HG03139 (cell line): ENCODE measurements at regions not wholly inside any gene's neighbourhood (a gene's known extent, or its start where the extent isn't known, plus 50 kb on each side); places are given as distances from the start of the nearest gene placed in this dataset.
A peak's percentile ranks its signal among the peaks of the same experiment; 100 is the strongest.

ENCODE experiments used
- ATAC-seq: cut with Tn5 transposase; IDR thresholded peaks from one replicate; pipeline ENCODE4 v1.9.1; 2021; ENCODE audit not compliant: unreplicated experiment

- no peak for ATAC-seq
These were observed 834.0 kb upstream of the PCDH9 start for GRCh38 chr13:68064001-68064770.

DNA sequence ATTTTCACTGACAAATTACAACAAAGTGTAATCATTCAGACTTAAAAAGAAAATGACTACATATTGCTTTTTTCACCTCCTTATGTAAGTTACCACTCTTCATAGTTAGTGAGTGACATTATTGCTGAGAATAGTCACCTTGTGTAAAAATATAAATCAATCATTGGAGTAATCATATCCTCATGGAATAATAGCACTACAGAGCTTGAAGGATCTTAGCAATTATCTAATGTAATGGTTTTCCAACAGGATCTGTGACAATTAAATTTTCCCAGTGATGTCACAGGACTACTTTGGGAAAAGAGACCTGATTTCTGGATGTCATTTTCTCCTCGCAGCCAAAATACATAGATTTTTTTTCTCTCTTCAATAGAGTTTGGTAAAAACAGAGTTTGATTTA, 833.0 kb upstream of the PCDH9 start:
- no peak for ATAC-seq

- no peak for ATAC-seq
These were observed 827.7 kb upstream of the PCDH9 start for GRCh38 chr13:68057836-68058235.

GRCh38 chr13:68056816-68057710, 826.9 kb upstream of the PCDH9 start:
- no peak for ATAC-seq

GRCh38 chr13:68051910-68052309, 821.8 kb upstream of the PCDH9 start:
- no peak for ATAC-seq

DNA sequence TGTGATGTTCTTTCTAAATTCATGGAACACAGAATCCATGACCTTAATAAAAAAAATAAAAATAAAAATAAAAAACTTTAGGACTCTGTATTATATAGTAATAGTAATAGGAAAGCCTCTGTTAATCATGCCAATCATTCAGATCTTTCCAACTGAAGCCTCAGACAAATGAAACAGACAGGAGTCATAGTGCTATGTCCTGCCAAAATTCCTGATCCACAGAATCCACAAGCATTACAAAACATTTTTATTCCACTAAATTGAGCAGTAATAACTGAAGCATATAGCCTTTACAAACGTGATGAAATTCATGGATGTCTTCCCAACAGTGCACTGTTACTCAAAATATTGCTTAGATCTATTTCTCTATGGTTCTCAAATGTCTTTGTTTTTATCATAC, 820.6 kb upstream of the PCDH9 start:
- ATAC-seq: no peak

DNA sequence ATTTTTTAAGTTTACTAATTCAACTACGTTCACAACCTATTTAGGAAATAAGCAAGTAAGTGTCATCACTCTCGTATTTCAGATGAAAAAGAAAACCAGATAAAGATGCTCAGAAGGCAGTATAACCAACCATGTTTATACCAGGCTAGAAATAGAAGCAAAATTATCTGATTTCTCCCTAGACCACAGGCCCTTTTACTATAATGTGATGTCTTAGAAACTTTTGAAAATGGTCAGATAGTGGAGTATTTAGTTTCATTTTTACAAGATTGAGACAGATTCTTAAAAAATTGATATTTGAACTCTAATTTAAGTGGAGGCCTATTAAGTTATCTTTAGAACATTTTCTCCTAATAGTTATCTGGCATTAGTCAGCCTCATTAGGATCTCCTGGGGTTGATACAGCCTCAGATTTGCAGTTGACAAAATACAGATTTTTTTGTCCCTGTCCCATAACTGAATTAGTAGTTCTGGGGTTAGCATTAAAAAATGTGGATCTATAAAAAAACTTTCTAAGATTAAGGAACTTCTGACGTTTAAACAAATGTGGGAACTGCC, 818.7 kb upstream of the PCDH9 start:
- ATAC-seq: no peak

GRCh38 chr13:68047889-68048288, 817.8 kb upstream of the PCDH9 start:
- no peak for ATAC-seq

DNA sequence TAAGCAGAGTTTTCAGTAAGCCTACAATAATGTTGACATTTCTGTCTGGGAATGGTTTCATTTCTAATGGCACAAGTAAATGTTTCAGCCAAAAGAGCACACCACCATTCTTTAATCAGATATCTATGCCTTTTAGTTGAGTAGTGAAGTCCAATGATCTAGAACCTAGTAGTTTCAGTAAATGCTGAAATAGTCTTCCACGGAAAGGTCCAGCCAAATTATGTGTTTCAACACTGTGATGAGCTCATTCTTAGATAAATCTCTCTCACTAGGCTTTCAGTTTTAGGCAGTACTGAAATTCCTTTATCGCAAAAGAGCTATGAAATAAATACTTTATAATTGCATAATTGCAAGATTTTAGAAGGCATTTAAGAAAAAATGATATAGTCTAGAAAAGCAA, 816.8 kb upstream of the PCDH9 start:
- no peak for ATAC-seq

GRCh38 chr13:68030152-68030809, 800.1 kb upstream of the PCDH9 start:
- peak; percentile 87 for ATAC-seq

DNA sequence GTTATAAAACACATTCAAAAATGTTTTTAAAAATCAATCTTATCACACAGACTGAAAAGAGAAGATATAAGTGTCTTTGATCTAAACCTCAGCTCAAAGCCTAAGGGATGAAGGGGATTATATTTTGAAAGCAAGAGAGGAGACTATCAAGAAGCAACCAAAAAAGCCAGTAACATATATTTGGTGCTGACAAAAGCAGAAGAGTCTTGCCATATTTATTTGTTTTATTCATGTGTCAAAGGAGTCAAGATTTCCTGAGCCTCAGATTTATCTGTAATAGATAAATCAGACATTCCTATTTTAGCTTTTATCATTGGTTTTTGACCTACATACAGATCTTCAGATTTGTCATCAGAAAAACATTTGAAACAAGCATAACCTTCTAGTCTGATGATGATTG, 798.6 kb upstream of the PCDH9 start:
- no peak for ATAC-seq

GRCh38 chr13:68027306-68027705, 797.2 kb upstream of the PCDH9 start:
- no peak for ATAC-seq

- no peak for ATAC-seq
These were observed 795.9 kb upstream of the PCDH9 start for GRCh38 chr13:68026077-68026476.

DNA sequence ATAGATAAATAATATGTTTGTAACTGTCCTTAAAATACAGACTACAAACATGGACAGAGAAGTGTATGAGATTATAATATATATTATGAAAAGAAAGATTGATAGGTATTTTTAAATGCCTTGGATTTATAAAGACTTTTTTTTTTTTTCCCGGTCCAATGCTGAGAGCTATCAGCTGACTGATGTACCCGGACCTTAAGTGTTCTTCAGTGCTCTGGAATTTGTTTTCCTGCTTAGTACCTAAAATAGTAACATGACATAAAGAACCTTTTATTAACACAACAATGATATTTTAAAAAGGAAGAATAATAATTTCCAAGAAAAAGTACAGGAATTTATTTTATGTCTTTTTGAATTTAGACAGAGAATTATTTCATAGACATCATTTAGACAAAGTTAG, 795.5 kb upstream of the PCDH9 start:
- ATAC-seq: no peak

GRCh38 chr13:68023838-68024581, 793.9 kb upstream of the PCDH9 start:
- no peak for ATAC-seq

DNA sequence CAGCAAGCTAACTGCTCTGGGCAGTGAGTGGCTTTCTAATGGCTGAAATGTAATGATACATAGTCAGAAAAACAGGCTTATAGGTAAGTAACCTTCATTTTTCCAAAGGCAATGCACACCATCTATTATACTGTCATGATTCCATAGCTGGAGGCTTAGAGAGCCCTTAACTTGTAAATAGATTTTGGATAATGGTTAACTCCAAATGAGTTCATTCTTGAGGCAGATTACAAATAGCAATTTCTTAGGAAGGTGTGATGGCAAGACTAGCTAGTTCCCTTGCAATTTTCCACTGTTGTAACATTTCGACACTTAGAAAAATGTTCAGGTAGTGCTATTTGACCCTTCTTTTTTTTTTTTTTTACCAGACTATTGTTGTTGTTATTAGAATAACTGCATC, 789.8 kb upstream of the PCDH9 start:
- no peak for ATAC-seq

DNA sequence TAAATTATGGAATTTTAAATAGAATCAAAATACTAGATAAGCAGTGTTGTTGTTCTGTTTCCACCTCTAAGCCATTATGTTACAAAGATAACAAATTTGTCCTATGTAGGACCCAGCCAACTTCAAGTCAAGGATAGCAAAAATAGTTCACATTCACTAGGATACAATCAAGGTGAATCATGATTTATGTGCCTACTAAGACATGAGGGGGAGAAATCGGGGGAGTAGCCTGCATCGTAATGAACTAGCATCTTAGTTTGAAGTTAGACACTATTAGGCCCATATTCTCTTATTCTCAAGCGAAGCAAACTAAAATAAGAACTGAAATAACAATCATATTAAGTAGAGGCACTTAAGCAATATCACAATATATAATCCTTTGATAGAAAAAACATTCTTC, 779.4 kb upstream of the PCDH9 start:
- ATAC-seq: no peak

- ATAC-seq: no peak
These were observed 777.4 kb upstream of the PCDH9 start for GRCh38 chr13:68007576-68007975.

DNA sequence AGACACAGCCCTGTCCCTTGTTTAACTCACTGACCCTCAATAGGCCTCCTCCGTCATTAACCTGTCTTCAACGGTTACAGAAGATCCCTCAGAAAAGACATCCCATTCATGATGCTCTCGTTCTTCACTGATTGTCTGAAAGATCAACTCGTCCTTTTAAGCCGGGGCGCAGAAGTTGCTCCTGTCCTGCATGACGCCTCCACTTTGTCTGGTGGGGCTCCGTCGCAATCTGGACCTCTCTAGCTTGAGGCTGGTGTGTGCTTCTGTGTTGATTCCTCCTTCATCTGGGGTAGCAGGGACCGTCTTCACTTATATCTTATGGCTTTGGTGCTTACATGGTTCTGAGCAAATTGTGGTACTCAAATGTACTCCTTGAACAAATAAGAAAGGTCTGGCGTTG, 766.0 kb upstream of the PCDH9 start:
- ATAC-seq: no peak

DNA sequence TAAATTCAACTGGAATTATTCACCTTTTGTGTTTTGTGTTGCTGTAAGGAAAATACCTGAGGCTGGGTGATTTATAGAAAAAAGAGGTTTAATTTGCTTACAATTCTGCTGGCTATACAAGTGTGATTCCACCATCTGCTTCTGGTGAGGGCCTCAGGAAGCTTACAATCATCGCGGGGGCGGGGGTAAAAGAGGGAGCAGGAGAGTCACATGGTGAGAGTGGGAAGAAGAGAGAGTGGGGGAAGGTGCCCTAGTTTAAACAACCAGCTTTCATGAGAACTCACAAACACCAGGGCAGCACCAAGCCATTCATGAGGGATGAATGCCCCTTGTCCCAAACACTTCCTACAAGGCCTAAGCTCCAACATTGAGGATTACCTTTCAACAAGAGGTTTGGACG, 760.7 kb upstream of the PCDH9 start:
- ATAC-seq: no peak

DNA sequence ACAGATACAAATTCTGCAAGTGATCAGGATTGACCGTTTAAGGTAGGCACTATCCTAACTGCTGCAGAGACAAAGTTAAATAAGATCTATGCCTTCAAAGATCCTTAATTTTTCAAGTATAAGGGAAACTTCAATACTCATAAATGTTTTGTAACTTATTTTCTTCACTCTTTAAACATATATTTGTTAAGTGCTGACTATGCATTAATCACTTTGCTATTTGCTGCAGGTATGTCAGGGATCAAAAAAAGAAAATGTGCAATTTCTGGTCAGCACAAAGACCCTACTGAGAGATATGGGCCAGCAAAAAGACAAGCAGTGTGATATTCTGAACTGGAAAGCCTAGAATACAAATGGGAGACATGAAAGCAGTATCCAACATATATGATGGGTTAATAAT, 756.1 kb upstream of the PCDH9 start:
- ATAC-seq: no peak
